SK-N-MC (cell line): ENCODE measurements at regions not wholly inside any gene's neighbourhood (a gene's known extent, or its start where the extent isn't known, plus 50 kb on each side); places are given as distances from the start of the nearest gene placed in this dataset.

Experiments used
- EZH2 ChIP-seq: fragments of 200-600 bp; sonication (generic); IDR thresholded peaks from one replicate; pipeline ENCODE4 v1.6.1; 2017; ENCODE audit warnings: antibody characterized with exemption
- POLR2AphosphoS5 ChIP-seq: IDR thresholded peaks from 2 replicates; pipeline ENCODE4 v1.6.1; 2012; ENCODE audit warnings: mild to moderate bottlenecking, low read depth, low read length, borderline replicate concordance

DNA sequence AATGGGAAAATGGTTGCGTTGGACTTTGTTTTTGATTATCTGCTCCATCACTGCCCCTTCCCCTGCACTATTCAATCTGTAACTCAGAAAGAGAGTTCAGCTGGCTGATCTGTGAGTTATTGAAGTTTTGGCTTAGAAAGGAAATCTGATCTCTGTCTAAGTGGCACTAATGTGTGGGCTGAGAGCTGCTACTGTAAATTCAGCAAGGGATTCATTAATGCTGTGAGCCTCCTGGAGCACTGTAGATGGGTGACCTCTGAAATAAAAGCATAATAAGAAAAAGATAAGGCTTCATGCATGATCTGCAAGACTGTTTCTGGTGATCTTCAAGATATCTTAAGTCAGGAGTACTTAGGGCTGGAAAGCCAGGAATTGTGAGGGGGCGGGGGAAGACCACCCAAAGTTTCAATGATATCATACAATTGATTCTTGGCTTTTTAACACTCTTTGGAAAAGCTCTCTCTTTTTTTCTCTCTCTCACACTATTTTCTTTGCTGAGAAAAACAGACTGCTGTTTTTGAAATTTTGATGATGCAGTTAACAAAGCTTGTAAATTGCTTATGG is 101.1 kb downstream of the C12orf75 start:
- TF ChIP-seq POLR2AphosphoS5, result no peak
- TF ChIP-seq EZH2, result no peak
